ENCODE measurements at regions not wholly inside any gene's neighbourhood (a gene's known extent, or its start where the extent isn't known, plus 50 kb on each side); places are given as distances from the start of the nearest gene placed in this dataset.

DNA sequence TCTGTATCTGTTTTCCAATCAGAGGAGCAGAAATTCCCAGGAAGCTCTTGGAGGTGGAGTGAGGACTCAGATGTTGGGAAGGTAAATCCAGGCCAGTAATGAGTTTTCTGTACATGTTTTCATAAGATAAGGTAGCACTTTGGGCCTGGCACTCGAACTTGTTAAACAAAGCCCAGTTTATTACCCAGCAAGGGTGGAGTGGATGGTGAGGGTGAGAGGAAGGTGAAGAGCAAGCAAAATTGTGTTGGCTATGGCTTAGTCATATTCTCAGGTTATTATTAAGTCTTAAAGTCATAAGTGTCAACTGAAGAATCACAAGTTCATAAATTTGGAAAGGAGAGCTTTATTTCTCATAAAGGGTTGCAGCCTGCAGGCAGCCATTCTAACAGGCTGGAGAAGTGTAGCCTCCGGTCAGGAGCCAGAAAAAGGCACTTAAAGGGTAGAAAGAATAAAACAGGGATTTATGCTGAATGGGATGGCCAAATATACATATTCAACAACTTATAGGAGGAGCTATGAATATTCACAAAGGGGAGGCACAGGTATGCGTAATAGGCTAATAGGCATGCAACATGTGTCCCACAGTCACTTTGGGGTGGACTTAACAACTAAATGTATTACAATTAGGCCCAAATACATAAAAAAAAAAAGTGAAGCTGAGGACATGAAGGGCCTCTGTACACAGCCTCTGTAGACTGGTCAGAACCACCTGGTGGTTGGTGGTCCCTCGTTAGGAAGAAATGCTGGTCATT lies 523.9 kb downstream of the LMO4 start:
- DNase-seq = no peak
- no peaks in the 10 kb centered on the region for H3K27me3 ChIP-seq
- no peak overlapping the region for H3K4me3 ChIP-seq
- no peaks in the 10 kb centered on the region for H3K9me3 ChIP-seq
- no peaks in the 10 kb centered on the region for H3K36me3 ChIP-seq

DNA sequence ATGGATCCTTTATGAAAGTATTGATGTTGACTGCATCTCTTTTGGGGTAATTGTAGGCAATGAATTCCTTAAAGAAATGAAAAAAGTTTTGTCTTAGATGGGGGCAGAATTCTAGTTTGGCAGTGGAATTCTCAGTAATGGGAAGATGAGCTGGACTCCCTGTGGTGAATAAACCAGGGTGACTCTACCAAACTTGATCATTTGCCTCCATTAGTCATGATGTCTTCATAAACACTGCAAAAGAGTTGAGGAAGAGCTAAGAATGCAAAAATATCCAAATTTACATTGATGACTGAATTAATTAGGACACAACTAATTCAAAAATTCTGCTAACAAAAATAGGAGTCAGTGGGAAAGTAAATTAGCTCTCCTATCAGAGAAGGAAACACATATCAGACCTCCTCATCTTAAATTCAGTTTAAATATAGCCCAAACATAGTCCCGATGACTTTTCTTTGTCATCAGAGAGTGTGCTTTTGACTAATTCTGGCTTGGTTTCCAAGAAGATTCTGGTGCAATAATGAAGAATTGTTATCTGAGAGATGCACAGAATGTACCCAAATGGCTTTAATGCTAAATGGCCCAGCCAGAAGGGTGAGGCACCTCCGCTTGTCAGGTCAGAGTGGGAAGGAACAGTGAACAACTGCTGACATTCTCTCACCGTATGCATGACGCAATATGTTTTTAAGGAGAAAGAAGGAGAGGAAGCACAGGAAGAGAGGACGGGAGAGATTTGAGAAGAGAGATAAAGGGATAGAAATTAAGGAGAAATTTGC lies 525.1 kb downstream of the LMO4 start:
- H3K4me3 ChIP-seq = no peak overlapping the region
- DNase-seq = no peak

DNA sequence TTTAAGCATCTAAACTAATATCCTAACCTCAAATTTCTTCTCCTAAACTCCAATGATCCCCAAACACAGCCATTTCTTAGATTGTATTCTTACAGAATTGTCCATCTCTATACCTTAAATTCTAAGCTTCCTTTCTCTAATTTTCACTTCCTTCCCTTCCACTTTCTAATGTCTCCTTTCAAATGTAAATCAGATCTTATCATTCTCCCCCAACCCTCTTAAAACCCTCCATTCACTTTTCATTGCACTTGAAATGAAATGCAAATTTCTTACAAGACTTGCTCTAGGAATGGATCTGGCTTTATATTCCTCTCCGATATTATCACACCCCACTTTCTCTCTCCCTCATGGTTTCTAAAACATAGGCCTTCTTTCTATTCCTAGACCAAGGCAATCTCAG lies 534.6 kb downstream of the LMO4 start:
- DNase-seq = no peak
- H3K9me3 ChIP-seq = peaks cover 5% of the 10 kb centered on the region

More for the DNA sequence above, 525.1 kb downstream of the LMO4 start:
- no peaks in the 10 kb centered on the region for H3K36me3 ChIP-seq
- no peaks in the 10 kb centered on the region for H3K9me3 ChIP-seq
- H3K27me3 ChIP-seq = no peaks in the 10 kb centered on the region

DNA sequence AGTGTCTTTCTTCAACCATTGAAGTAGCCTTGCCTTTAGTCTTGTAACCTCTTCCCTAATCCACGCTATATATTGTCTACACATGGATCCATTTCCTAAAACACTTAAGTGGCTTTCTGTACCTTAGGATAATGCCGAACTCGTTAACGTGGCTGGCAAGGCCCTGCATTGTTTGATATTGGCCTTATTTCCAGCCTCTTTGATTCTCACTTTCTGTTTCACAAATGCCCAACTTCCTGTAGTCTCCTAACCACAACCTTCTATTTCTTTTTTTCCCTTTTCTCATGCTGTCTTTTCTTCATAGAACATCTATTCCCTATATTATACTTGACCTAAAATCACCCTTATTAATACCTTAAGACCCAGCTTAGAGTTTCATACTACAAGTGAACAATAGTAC lies 536.0 kb downstream of the LMO4 start:
- no peaks in the 10 kb centered on the region for H3K36me3 ChIP-seq
- no peak for DNase-seq
- H3K4me3 ChIP-seq = no peak overlapping the region
- H3K9me3 ChIP-seq = peaks cover 10% of the 10 kb centered on the region
- no peaks in the 10 kb centered on the region for H3K27me3 ChIP-seq

More for the DNA sequence above, 534.6 kb downstream of the LMO4 start:
- H3K4me3 ChIP-seq = no peak overlapping the region
- no peaks in the 10 kb centered on the region for H3K36me3 ChIP-seq
- no peaks in the 10 kb centered on the region for H3K27me3 ChIP-seq

DNA sequence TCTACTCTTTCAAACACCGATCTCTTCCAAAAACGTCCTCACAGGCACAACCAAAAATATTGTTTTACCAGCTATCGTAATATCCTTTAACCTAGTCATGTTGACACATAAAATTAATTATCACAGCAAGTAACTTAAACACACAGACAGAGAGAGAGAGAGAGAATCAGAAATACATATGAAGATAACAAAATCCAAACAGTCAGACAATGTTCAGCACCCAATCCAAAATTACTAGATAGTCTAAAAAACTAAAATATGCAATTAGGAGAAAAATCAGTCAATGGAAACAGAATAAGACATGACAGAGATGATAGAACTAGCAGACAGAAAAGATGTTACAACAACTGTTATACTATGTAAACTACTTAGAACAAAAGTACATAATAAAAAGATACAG lies 537.7 kb downstream of the LMO4 start:
- no peak for DNase-seq
- H3K4me3 ChIP-seq = no peak overlapping the region
- H3K9me3 ChIP-seq = peaks cover 10% of the 10 kb centered on the region
- no peaks in the 10 kb centered on the region for H3K36me3 ChIP-seq
- no peaks in the 10 kb centered on the region for H3K27me3 ChIP-seq

DNA sequence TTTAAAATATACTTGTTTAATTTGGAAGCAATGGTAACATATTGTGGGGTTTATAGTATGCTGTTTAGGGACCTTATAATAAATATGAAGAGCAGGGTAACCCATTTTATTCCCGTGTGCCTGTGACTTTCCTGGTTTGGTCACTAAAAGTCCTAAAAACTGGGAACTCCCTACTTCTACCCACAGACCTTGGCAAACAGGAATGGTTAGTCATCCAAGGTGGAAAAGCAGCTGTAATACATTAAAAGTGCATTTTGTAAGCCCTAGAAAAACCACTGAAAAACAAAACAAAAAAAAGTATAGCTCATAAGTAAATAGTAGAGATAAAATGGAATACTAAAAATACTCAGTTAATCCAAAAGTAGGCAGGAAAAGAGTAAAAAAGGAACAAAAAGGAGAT lies 538.9 kb downstream of the LMO4 start:
- Histone ChIP-seq H3K4me3 (no peak overlapping the region), H3K9me3 (peaks cover 10% of the 10 kb centered on the region), H3K27me3 (no peaks in the 10 kb centered on the region), H3K36me3 (no peaks in the 10 kb centered on the region)
- DNase-seq = no peak

DNA sequence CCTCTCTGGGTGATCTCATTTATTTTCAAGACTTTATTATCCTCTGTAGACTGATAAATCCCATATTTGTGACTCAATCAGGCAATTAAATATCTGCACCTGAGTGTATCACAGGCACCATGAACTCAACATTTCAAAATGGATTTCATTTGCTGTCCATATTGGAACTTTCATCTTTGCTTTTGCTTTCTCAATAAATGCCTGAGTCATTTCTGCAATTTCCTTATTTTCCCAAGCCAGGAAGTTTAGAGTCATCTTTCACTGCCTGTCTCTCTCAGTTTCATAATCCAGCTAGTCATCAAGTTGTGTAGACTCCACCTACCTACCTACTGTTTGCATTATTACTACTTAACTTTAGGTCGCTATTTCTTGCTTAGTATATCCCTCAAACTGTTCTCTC lies 540.9 kb downstream of the LMO4 start:
- no peak overlapping the region for H3K4me3 ChIP-seq
- DNase-seq = no peak

DNA sequence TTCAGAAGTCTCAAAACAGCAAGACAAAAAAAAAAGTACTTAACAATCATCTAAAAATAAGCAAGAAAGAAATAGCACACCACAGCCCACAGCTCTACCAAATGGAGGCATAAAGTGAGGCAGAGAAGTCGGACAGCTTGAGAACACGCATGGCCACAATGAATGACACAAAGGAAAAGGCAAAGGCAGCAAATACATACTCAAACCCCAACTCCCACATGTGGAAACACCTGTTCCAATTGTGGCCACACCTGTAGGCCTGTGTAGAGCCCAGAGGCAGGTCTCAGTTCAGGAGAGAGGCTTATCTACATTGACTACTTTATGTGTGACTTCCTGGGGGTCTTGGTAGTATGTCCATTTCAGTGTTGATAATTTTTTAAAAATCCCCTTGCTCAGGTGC lies 543.5 kb downstream of the LMO4 start:
- no peaks in the 10 kb centered on the region for H3K36me3 ChIP-seq
- H3K27me3 ChIP-seq = no peaks in the 10 kb centered on the region
- DNase-seq = no peak
- H3K4me3 ChIP-seq = no peak overlapping the region
- peaks cover 6% of the 10 kb centered on the region for H3K9me3 ChIP-seq

More for the DNA sequence above, 540.9 kb downstream of the LMO4 start:
- Histone ChIP-seq H3K27me3 (no peaks in the 10 kb centered on the region), H3K9me3 (peaks cover 10% of the 10 kb centered on the region), H3K36me3 (no peaks in the 10 kb centered on the region)

DNA sequence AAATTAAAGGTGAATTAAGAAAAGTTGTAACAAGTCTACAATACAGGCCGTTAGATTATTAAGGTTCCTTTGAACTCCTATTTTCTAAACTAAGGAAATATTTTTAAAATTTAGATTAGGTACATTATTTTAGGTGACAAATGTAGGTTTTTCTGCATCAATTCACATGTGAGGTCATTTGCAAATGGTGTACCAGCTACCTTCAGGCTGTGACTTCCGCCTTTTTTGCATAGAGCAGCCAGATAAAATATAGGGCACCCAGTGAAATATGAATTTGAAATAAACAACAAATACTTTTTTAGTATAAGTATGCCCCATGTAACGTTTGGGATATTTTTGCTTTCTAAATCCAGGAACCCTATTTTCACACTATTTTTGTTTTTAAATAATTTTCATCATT lies 544.0 kb downstream of the LMO4 start:
- no peaks in the 10 kb centered on the region for H3K27me3 ChIP-seq
- H3K9me3 ChIP-seq = peaks cover 5% of the 10 kb centered on the region
- DNase-seq = no peak
- H3K4me3 ChIP-seq = no peak overlapping the region
- H3K36me3 ChIP-seq = no peaks in the 10 kb centered on the region

DNA sequence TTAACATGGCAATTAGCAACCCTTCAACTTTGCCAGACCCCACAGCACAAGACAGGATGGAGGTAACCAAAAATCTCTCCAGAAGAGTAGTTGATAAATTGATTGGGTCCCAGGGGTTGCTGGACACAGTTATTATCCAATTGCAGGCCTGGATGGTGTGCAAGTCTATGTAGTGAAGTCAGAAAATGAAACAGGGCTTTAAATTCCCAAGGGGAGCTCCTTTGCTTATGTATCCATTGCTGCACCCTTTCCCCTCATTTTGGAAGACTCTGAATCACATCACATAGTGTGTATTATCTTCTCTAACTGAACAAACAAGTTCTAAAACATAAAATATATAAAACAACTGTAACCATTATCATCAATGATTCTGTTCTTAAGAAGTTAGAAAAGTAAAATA lies 550.2 kb downstream of the LMO4 start:
- no peak for DNase-seq
- Histone ChIP-seq H3K4me3 (no peak overlapping the region), H3K9me3 (no peaks in the 10 kb centered on the region), H3K27me3 (no peaks in the 10 kb centered on the region), H3K36me3 (no peaks in the 10 kb centered on the region)

DNA sequence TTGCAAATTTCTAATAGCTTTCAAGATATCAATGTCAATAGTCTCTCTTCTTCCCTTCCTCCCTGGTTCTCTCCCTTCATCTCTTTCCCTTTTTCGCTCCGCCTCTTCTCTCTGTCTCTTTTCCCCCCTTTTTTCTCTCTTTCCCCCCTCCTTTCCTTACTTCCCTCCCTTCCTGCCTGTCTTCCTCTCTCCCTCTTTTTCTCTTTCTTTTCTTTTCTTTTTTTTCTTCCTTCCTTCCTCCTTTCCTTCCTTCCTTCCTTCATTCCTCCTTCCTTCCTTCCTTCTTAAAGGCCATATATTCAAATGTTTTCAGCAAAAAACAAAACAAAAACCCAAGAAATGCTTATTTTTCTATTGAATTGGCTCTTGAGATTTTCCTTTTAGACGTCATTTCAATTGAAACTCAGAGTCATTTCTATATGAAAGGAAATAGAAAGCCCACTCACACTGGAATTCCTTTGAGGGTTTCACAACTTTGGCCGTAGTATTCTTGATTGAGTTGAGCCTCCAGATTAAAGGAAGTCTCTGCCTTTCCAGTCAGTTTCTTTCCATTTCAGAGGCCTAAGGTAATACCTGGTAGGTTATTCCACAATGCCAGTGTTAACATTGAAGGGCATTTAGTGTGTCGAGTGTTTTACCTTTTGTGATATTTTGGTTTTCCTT lies 551.5 kb downstream of the LMO4 start:
- no peaks in the 10 kb centered on the region for H3K27me3 ChIP-seq
- no peaks in the 10 kb centered on the region for H3K9me3 ChIP-seq
- no peak overlapping the region for H3K4me3 ChIP-seq
- DNase-seq = no peak
- no peaks in the 10 kb centered on the region for H3K36me3 ChIP-seq

DNA sequence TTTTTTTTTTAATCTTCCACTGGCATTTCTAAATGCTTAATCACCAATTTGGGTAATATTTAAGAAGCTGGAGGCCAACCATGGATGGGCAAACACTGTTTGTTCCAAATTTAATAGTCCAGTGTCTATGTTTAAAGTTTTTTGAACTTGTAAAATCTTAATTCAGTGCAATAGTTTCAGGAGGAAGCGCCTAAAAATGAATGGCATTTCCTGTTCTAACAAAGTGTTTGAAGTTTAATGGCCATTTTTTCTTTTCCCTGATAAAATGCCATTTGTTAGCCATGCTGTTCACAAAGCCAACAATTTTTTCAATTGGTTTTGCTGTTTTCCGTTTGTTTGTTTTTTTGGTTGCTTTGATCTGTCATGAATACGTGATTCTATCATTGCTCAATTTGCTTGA lies 552.1 kb downstream of the LMO4 start:
- Histone ChIP-seq H3K36me3 (no peaks in the 10 kb centered on the region), H3K4me3 (no peak overlapping the region), H3K27me3 (no peaks in the 10 kb centered on the region), H3K9me3 (no peaks in the 10 kb centered on the region)
- DNase-seq = no peak

DNA sequence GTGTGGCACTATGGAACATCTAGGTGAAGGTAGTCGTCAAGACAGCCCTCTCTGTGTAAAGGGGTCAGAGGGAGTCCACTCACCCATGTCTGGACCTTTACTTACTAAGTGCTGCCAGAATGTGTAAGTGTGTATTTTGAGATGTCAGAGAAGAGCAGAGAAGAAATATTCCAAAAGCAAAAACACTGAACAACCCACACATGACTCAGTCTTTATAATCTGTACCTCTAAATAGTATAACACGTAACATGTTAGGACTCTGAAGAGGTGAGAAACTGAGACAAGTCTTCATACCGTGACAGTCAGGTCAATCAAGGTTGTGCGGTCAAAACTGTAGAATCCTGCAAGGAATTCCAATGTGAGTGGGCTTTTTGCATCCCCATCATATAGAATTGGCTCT lies 555.2 kb downstream of the LMO4 start:
- Histone ChIP-seq H3K36me3 (no peaks in the 10 kb centered on the region), H3K9me3 (no peaks in the 10 kb centered on the region), H3K27me3 (no peaks in the 10 kb centered on the region), H3K4me3 (no peak overlapping the region)
- no peak for DNase-seq

DNA sequence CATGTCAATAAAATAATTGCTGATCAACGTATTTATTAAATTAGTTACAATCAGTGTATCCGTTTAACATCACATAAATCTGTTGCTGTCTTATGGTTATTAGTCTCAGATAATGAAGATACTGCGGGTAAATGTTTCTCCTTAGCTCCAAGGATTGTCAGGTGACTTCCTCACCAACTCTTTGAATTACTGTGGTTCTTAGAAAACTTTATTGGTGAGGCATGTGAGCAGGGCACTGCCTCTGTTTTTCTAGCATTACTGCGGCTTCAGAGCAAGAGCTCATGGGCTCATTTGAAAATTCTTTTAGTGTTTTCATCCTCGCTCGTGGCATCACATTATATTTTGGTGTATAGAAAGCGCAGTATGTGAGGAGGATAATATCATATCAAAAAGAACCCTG lies 555.9 kb downstream of the LMO4 start:
- no peaks in the 10 kb centered on the region for H3K27me3 ChIP-seq
- no peaks in the 10 kb centered on the region for H3K36me3 ChIP-seq
- DNase-seq = no peak
- H3K4me3 ChIP-seq = no peak overlapping the region
- H3K9me3 ChIP-seq = no peaks in the 10 kb centered on the region

DNA sequence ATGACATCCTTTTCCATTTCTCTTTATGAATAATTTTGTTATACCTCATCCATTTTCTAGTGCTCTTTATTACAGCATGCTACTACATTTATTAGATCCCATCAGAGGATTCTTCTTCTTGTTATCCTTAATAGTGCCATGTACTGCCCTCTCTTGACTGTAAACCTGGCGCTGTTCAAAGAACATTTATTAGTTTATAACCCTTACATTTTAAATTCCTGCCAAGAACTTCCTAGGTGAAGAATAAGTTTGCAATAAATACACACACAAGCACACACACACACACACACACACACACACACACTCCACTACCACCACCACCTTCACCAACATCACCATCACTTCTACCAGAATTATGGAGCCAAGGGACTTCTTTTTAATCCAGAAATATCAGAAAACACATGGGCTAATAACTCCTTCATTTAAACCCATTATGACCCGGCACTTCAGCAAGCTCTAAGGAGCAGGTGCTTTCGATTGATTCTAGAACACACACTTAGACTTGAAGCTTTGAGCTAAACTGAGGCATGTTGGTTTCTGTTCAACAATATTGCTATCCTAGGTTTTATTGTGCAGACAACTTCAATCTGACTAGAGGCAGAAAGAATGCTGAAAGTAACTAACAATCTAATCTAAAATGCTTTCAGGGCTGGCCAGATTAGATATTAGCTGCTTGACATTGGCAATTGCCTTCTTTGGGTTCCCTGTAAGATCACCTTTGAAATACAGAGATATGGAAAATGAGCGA lies 556.8 kb downstream of the LMO4 start:
- Histone ChIP-seq H3K36me3 (no peaks in the 10 kb centered on the region), H3K27me3 (no peaks in the 10 kb centered on the region), H3K9me3 (no peaks in the 10 kb centered on the region), H3K4me3 (no peak overlapping the region)
- no peak for DNase-seq

DNA sequence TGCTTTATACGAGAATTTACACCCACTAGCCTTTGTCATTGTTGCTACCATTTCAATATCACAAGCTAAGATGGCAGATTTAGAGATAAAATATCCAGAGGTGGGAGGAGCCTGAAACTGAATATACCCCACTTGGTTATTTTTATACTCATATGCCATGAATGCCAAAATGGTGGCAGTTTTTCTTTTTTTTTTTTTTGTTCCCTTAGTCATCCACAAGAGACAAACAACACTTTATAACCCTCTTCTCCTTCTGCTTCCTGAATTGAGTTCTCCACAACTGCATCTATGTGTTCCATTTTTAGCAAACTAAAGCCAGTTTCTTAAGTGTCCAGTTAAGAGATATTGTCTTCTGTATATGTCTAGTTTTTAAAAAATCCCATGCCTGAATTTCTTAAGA lies 558.4 kb downstream of the LMO4 start:
- no peak for DNase-seq
- Histone ChIP-seq H3K4me3 (no peak overlapping the region), H3K36me3 (no peaks in the 10 kb centered on the region), H3K27me3 (no peaks in the 10 kb centered on the region), H3K9me3 (no peaks in the 10 kb centered on the region)

DNA sequence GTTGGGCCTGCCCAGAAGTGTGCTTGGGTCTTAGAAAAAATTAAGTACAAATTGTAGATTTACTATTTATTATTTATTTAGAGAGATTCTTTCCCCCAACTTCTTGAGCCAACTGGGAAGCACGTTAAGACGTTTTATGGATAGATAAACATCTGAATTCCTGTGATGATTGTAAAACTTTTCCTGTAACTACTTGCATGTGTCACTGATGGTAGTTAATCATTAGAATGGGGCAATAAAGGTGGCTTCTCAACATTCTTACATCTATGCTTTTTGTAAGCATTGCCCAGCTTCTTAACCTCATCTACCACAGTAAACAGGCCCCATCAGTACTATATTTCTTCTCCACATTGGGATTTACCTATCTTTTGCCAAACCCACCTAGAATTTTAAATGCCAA lies 559.8 kb downstream of the LMO4 start:
- no peak for DNase-seq
- Histone ChIP-seq H3K4me3 (no peak overlapping the region), H3K27me3 (no peaks in the 10 kb centered on the region), H3K9me3 (no peaks in the 10 kb centered on the region), H3K36me3 (no peaks in the 10 kb centered on the region)
